NCI-H460 (cell line): ENCODE measurements at regions not wholly inside any gene's neighbourhood (a gene's known extent, or its start where the extent isn't known, plus 50 kb on each side); places are given as distances from the start of the nearest gene placed in this dataset.
"Not testable (repeated sequence)": the region's sequence is repeated elsewhere in the genome, so short reads cannot be mapped to it uniquely, and the experiment has no call there.

Experiments used
- DNase-seq: peaks from one replicate; pipeline ENCODE4 v3.0.0-alpha.2; 2016; ENCODE audit warnings: low read depth; ENCODE audit errors: extremely low read depth

GRCh38 chr20:52448513-52449232 lies 257.1 kb upstream of the ZFP64 start:
- DNase-seq: no peak

- DNase-seq: no peak
Measured at GRCh38 chr20:52447225-52447551, 255.6 kb upstream of the ZFP64 start.

DNA sequence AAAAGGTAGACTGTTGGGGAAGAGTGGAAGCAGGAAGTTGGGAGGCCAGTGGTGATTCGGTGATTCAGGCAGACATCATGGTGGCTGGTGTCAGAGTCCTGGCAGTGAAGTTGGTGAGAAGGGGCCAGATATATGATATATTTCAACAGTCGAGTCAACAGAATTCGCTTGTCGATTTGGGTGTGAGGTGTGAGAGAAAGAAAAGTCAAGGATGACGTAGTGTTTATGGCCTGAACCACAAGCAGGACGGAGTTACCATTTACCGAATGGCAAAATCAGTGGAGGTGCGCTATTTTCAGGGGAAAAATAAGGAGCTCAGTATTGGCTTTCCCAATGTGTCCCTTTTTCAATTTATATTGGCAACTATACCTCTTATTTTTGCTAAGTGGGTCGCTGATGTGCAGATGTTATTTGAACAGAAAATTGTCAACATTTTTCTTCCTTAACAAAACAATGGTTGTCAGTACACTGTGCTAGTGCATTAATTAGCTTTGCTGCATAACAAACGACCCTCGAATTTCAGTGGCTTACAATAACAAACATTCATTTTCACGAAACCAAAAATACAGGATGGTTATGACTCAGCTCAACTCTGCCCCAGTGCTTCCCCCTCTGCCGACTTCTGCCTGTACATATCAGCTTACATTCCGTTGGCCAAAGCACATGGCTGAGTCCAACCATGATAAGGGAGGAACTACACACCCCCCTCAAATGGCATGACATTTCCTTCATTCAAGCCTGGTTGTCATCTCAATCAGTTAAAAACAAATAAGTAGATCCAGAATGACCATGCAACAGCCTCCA lies 255.0 kb upstream of the ZFP64 start:
- DNase-seq: no peak

DNA sequence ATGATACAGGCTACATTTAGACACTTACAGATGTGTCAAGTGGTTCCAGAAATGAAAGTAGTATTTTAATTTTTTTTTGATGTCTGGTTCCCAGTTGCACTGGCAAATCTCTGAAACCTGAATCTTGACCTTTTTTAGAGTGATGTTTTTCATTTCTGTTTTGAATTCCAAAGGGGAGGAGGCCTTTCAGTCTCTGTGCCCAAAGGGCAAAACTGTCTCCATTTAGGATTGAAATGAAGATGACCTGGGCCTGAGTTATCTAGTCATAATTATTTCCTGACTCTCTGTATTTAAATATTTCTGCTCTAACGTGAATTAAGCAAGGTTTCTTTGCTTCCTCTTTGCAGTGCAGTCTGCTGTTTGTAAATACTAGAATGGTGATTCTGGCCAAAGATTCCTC lies 252.9 kb upstream of the ZFP64 start:
- DNase-seq: no peak

DNA sequence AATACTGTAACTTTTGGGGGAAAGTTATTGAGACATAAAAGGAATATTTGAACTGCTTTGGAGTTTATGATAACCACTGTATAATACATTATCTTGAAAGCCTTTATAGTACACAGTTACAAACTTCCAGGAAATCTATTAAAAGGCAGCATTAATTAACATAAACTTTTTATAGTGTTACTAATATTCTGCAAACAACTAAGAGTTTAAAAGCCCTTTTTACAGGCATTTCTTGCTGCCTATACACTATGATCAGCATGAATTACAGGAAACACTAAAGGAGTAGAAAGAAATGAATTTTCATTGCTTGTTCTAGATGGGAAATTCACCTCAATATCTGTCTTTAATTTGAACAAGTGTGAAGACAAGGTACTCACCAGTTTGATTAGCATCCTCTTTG lies 252.3 kb upstream of the ZFP64 start:
- no peak for DNase-seq

- no peak for DNase-seq
Measured at GRCh38 chr20:52441710-52442109, 250.1 kb upstream of the ZFP64 start.

- no peak for DNase-seq
Measured at GRCh38 chr20:52439375-52439774, 247.8 kb upstream of the ZFP64 start.

DNA sequence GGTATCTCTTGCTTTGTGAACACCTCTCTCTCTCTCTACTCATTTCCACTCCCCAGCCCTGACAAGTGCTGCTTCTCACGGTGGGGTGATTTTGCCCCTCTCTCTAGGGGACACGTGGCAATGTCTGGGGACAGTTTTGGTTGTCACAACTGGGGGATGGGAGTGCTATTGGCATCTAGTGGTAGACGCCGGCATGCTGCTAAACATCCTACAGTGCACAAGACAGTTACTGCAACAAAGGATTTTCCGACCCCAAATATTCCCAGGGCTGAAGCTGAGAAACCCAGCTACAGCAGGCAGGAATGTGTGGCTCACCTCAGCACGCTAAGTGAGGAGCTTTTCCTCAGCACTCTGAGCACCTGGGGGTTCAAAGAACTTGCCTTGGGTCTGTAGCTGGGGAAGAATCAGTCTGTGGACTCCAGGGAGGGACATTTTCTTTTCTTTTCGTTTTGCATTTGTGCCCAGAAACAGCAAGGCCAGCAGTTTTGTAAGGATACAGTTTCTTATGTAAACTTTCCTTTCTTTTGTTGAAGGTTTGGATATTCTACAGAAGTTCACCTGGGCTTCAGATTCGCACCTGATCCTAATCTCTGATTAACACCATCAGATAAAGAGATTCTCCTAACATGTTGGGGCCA lies 246.9 kb upstream of the ZFP64 start:
- DNase-seq: no peak

- no peak for DNase-seq
Measured at GRCh38 chr20:52434453-52434852, 242.9 kb upstream of the ZFP64 start.

DNA sequence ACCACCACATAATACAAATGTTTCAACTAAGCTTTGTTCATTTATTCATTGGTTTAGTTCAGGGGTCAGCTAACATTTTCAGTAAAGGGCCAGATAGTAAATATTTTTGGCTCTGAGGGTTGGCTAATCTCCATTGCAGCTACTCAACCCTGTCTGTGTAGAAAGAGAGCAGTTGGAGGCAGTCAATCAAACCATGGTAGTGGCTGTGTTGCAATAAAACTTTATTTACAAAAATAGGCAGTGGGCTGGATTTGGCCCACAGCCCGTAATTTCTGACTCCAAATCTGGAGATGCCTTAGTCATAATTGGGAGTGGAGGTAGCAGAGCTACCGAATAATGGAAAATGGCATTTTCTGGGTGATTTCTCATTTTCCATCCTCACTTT lies 242.5 kb upstream of the ZFP64 start:
- no peak for DNase-seq

DNA sequence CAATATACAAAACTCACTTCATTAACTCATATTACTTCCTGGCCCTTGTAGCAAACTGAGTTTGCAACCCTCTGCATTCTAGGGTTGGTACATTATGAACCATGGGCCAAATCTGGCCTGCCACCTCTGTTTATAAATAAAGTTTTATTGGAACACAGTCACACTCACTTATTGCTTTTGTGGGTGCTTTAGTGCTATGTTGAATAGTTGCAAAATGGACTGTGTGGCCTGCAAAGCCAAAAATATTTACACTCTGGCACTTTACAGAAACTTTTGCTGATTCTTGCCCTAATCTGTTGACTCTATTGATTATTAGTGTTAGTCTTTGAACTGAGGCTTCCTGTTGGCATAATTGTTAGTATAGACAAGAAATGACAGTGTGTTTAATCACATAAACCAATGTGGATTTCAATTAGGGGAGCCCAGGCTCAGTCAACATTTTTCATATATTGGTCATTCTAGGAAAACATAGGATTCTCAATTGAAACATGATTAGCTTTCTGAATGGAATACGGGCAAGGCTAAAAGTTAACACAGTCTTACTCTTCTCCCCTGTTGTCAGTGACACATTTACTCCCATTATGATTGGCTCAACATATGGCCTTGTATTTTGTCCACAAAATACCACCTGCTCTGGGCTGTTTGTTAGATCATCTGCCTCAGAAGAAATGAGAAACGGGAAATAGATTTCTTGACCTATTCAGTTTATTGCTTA lies 241.9 kb upstream of the ZFP64 start:
- DNase-seq: no peak

DNA sequence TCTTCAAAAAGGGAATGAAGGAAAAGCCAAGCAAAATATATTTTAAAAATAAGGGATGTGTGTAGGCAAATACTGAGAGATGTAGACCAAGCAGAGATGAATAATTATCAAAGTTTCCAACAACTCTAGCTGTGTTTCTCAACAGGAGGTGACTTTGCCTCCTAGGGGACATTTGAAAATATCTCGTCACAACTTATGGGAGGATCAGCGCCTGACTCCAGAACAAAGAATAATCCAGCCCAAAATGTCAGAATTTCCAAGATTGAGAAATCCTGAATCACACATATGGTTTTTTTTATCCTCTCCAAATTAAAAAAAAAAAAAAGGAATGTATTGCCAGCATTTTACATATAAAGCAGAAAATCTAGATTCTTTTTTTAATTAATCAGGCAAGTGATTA lies 241.2 kb upstream of the ZFP64 start:
- no peak for DNase-seq

GRCh38 chr20:52429029-52429428 lies 237.4 kb upstream of the ZFP64 start:
- no peak for DNase-seq

GRCh38 chr20:52427960-52428359 lies 236.4 kb upstream of the ZFP64 start:
- DNase-seq: no peak

GRCh38 chr20:52426856-52427255 lies 235.3 kb upstream of the ZFP64 start:
- no peak for DNase-seq

DNA sequence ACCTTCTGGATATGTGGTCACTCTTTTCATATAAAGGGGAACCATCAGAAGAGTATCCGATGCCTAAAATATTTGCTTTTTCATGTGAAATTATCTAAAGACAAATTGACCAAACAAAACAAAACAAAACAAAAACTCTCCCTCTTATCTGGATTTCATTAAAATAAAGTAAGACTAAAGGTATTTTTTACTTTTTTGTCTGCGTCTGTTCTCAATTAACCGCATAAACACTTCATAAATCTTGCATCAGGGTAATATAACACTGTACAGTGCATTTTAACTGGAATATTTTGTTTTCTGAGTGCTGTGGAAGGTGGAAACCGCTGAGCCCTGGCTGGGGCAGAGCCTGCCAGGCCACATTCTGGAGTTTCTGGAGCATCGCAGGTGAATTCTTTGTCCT lies 234.1 kb upstream of the ZFP64 start:
- DNase-seq: no peak

GRCh38 chr20:52425253-52425652 lies 233.7 kb upstream of the ZFP64 start:
- peak; percentile 4 for DNase-seq

- not testable (repeated sequence) for DNase-seq
Measured at GRCh38 chr20:52424357-52424942, 232.9 kb upstream of the ZFP64 start.

- not testable (repeated sequence) for DNase-seq
Measured at GRCh38 chr20:52423536-52424140, 232.1 kb upstream of the ZFP64 start.

- DNase-seq: no peak
Measured at GRCh38 chr20:52422574-52423336, 231.2 kb upstream of the ZFP64 start.
